Neutrophil (primary cell): ENCODE measurements at regions not wholly inside any gene's neighbourhood (a gene's known extent, or its start where the extent isn't known, plus 50 kb on each side); places are given as distances from the start of the nearest gene placed in this dataset.

Experiments used
- H3K27ac ChIP-seq: fragments of 200-600 bp; sonication (generic); 2 replicates; pipeline ENCODE4 v1.5.1; 2016; ENCODE audit warnings: mild to moderate bottlenecking, moderate library complexity
- H3K27me3 ChIP-seq: fragments of 200-600 bp; sonication (generic); 2 replicates; pipeline ENCODE4 v1.6.0; 2016; ENCODE audit warnings: mild to moderate bottlenecking
- H3K36me3 ChIP-seq: fragments of 200-600 bp; sonication (generic); 2 replicates; pipeline ENCODE4 v1.5.1; 2017
- H3K4me1 ChIP-seq, 2 experiments: fragments of 200-600 bp in 1 of 2; sonication (generic) in 1 of 2; 1 replicate in 1 of 2; 2 replicates in 1 of 2; pipeline versions ENCODE4 v1.5.1 to v1.6.1; 2013 to 2016; ENCODE audit warnings: low read depth in 1 of 2, low read length in 1 of 2, mild to moderate bottlenecking in 1 of 2, moderate library complexity in 1 of 2; ENCODE audit not compliant: control insufficient read depth in 1 of 2, insufficient read depth in 1 of 2
- H3K4me3 ChIP-seq, 2 experiments: fragments of 200-600 bp in 1 of 2; sonication (generic) in 1 of 2; 1 replicate in 1 of 2; 2 replicates in 1 of 2; pipeline ENCODE4 v1.5.1; 2013 to 2016; ENCODE audit warnings: low read depth in 1 of 2, low read length in 1 of 2, mild to moderate bottlenecking in 1 of 2, moderate library complexity in 1 of 2
- H3K9me3 ChIP-seq: fragments of 200-600 bp; sonication (generic); 2 replicates; pipeline ENCODE4 v1.5.1; 2016
- CTCF ChIP-seq: fragments of 200-600 bp; sonication (generic); IDR thresholded peaks from 2 replicates; pipeline ENCODE4 v1.5.1; 2016; ENCODE audit warnings: antibody characterized with exemption

GRCh38 chr10:69732826-69733150 lies 68.9 kb upstream of the COL13A1 start:
- Histone ChIP-seq H3K27me3 (no peaks in the 10 kb centered on the region), H3K9me3 (no peaks in the 10 kb centered on the region), H3K4me3 (no peak overlapping the region), H3K4me1 (no peaks in the 10 kb centered on the region), H3K36me3 (no peaks in the 10 kb centered on the region), H3K27ac (no peak overlapping the region)
- no peak for TF ChIP-seq CTCF

GRCh38 chr10:69733791-69734261 lies 67.9 kb upstream of the COL13A1 start:
- no peaks in the 10 kb centered on the region for H3K27me3 ChIP-seq
- H3K36me3 ChIP-seq, result no peaks in the 10 kb centered on the region
- H3K4me3 ChIP-seq, result no peak overlapping the region
- no peaks in the 10 kb centered on the region for H3K4me1 ChIP-seq
- TF ChIP-seq CTCF, result no peak
- H3K9me3 ChIP-seq, result no peaks in the 10 kb centered on the region
- H3K27ac ChIP-seq, result no peak overlapping the region

- TF ChIP-seq CTCF, result no peak
- no peak overlapping the region for H3K27ac ChIP-seq
- no peak overlapping the region for H3K4me3 ChIP-seq
- no peaks in the 10 kb centered on the region for H3K27me3 ChIP-seq
- no peaks in the 10 kb centered on the region for H3K9me3 ChIP-seq
- no peaks in the 10 kb centered on the region for H3K36me3 ChIP-seq
- H3K4me1 ChIP-seq, result no peaks in the 10 kb centered on the region
Measured at GRCh38 chr10:69734416-69734796, 67.3 kb upstream of the COL13A1 start.

- H3K27ac ChIP-seq, result no peak overlapping the region
- H3K27me3 ChIP-seq, result no peaks in the 10 kb centered on the region
- no peak for TF ChIP-seq CTCF
- H3K4me3 ChIP-seq, result no peak overlapping the region
- H3K36me3 ChIP-seq, result no peaks in the 10 kb centered on the region
- no peaks in the 10 kb centered on the region for H3K4me1 ChIP-seq
- H3K9me3 ChIP-seq, result no peaks in the 10 kb centered on the region
Measured at GRCh38 chr10:69734797-69735468, 66.8 kb upstream of the COL13A1 start.

- Histone ChIP-seq H3K9me3 (no peaks in the 10 kb centered on the region), H3K36me3 (no peaks in the 10 kb centered on the region), H3K27ac (no peak overlapping the region), H3K4me1 (no peaks in the 10 kb centered on the region), H3K27me3 (no peaks in the 10 kb centered on the region), H3K4me3 (no peak overlapping the region)
- no peak for TF ChIP-seq CTCF
Measured at GRCh38 chr10:69736886-69737641, 64.6 kb upstream of the COL13A1 start.
